Calu3 (cell line): ENCODE measurements at regions not wholly inside any gene's neighbourhood (a gene's known extent, or its start where the extent isn't known, plus 50 kb on each side); places are given as distances from the start of the nearest gene placed in this dataset.

Experiments used
- BruUV-seq: library from RNA; stranded (reverse); fragments of 400-500 nt; replicated peaks from 2 replicates; lab custom pipeline; 2021; lab: Mats Ljungman, UMichigan
- CTCF ChIA-PET: fragments of 300-600 bp; sonication (Branson Sonifier 250); formaldehyde crosslinking; loops from one replicate; lab custom pipeline; 2022; ENCODE audit warnings: antibody characterized with exemption; lab: Charles Lee
- DNase-seq: peaks from one replicate; pipeline ENCODE4 v3.0.0; 2022
- H3K27ac Mint-ChIP-seq: one replicate; pipeline ENCODE4 v1.8.0; 2022; ENCODE audit warnings: mixed read lengths; ENCODE audit not compliant: unreplicated experiment
- H3K27me3 Mint-ChIP-seq: one replicate; pipeline ENCODE4 v1.8.0; 2022; ENCODE audit warnings: mixed read lengths; ENCODE audit not compliant: unreplicated experiment
- H3K36me3 Mint-ChIP-seq: one replicate; pipeline ENCODE4 v1.8.0; 2022; ENCODE audit warnings: mild to moderate bottlenecking, moderate library complexity, mixed read lengths; ENCODE audit not compliant: insufficient read depth, unreplicated experiment
- H3K4me1 Mint-ChIP-seq: one replicate; pipeline ENCODE4 v1.8.0; 2022; ENCODE audit warnings: mild to moderate bottlenecking, low read depth, mixed read lengths; ENCODE audit not compliant: unreplicated experiment
- H3K4me3 Mint-ChIP-seq: one replicate; pipeline ENCODE4 v1.8.0; 2022; ENCODE audit warnings: mild to moderate bottlenecking, low read depth, moderate library complexity, mixed read lengths; ENCODE audit not compliant: unreplicated experiment
- H3K9me3 Mint-ChIP-seq: one replicate; pipeline ENCODE4 v1.8.0; 2022; ENCODE audit warnings: low read depth, mixed read lengths; ENCODE audit not compliant: unreplicated experiment
- intact Hi-C: fragments of 100-400 bp; cut with micrococcal nuclease; formaldehyde crosslinking; loops from one replicate; pipeline ENCODE4 v1.10.0; 2022; ENCODE audit not compliant: unreplicated experiment
- TF ChIP-seq, protein P1 (sequence below): fragments of 200-600 bp; IDR thresholded peaks from one replicate; pipeline ENCODE4 v1.8.0; 2022; ENCODE audit warnings: antibody characterized with exemption; ENCODE audit not compliant: unreplicated experiment

DNA sequence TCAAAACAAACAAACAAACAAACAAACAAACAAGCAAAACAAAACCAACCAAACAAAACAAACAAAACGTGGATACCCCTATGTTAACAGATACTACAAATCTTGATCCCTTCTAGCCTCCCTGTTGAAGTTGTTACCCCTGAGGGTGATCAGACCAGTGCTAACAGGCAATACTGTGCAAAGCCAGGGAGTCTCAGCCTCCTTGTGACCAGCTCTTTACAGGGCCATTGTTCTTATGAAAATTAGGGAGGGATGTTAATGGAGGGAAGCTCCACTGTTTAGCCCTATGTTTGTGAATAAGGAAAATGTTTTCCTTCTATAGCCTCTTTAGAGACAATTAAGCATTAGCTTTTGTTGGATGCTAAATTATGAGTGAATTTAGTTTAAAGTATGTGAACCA lies 1072.1 kb upstream of the WWC1 start:
- CTCF ChIA-PET = no interaction called here
- H3K27ac Mint-ChIP-seq = no peak overlapping the region
- TF ChIP-seq, protein P1, sequence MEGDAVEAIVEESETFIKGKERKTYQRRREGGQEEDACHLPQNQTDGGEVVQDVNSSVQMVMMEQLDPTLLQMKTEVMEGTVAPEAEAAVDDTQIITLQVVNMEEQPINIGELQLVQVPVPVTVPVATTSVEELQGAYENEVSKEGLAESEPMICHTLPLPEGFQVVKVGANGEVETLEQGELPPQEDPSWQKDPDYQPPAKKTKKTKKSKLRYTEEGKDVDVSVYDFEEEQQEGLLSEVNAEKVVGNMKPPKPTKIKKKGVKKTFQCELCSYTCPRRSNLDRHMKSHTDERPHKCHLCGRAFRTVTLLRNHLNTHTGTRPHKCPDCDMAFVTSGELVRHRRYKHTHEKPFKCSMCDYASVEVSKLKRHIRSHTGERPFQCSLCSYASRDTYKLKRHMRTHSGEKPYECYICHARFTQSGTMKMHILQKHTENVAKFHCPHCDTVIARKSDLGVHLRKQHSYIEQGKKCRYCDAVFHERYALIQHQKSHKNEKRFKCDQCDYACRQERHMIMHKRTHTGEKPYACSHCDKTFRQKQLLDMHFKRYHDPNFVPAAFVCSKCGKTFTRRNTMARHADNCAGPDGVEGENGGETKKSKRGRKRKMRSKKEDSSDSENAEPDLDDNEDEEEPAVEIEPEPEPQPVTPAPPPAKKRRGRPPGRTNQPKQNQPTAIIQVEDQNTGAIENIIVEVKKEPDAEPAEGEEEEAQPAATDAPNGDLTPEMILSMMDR = no peak
- H3K4me3 Mint-ChIP-seq = no peak overlapping the region
- intact Hi-C loops = no loop called here
- BruUV-seq = no TSS peak
- no peaks in the 10 kb centered on the region for H3K27me3 Mint-ChIP-seq
- DNase-seq = no peak
- H3K36me3 Mint-ChIP-seq = no peaks in the 10 kb centered on the region
- no peaks in the 10 kb centered on the region for H3K9me3 Mint-ChIP-seq
- H3K4me1 Mint-ChIP-seq = no peaks in the 10 kb centered on the region

DNA sequence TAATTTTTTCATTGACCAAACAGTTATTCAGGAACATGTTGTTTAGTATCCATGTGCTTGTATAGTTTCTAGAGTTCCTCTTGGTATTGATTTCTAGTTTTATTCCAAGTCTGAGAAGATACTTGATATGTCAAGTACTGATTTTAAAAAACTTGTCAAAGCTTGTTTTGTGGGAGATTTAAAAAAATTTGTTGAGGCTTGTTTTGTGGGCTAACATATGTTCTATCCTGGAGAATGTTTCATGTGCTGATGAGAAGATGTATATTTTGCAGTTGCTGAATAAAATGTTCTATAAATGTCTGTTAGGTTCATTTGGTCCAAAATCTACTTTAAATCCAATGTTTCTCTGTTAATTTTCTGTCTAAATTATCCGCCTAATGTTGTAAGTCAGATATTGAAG lies 1065.1 kb upstream of the WWC1 start:
- TF ChIP-seq, protein P1 = no peak
- Mint-ChIP-seq H3K36me3 (no peaks in the 10 kb centered on the region), H3K27ac (no peak overlapping the region), H3K27me3 (no peaks in the 10 kb centered on the region), H3K4me3 (no peak overlapping the region), H3K4me1 (no peaks in the 10 kb centered on the region), H3K9me3 (peaks cover 3% of the 10 kb centered on the region)
- DNase-seq = no peak
- intact Hi-C loops = no loop called here
- CTCF ChIA-PET = no interaction called here
- BruUV-seq = no TSS peak

DNA sequence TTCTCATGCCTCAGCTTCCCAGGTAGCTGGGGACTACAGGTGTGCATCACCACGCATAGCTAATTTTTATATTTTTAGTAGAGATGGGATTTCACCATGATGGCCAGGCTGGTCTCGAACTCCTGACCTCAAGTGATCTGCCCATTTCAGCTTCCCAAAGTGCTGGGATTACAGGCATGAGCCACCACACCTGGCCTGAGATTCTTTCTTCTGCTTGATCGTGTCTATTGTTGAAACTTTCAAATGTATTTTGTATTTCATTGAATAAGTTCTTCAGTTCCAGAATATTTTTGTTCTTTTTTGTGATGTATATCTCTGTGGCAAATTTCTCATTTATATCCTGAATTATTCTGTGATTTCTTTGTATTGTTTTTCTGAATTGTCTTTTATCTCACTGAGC lies 1063.3 kb upstream of the WWC1 start:
- TF ChIP-seq, protein P1 = no peak
- Mint-ChIP-seq H3K36me3 (no peaks in the 10 kb centered on the region), H3K9me3 (peaks cover 3% of the 10 kb centered on the region), H3K4me3 (no peak overlapping the region), H3K27ac (no peak overlapping the region), H3K4me1 (no peaks in the 10 kb centered on the region), H3K27me3 (no peaks in the 10 kb centered on the region)
- CTCF ChIA-PET = no interaction called here
- no TSS peak for BruUV-seq
- DNase-seq = no peak
- intact Hi-C loops = no loop called here

DNA sequence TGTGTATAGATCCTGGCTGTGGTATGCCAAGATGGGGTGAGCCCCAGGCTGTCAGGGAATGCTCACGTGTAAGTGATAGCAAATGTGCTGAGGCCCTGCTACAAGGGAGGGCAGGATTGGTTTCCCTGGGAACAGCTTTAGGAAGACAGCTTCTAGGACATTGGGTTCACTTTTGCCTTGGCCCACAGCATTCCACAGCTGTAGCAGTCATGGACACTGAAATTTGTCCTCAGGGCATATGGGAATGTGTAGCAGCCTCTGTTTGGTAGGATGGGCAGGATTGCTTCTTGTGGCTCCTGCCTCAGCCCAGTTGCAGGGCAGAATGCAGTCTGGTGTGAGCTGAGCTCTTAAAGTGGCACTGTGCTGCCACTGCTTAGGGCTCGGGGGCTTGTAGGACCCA lies 1061.7 kb upstream of the WWC1 start:
- intact Hi-C loops = no loop called here
- TF ChIP-seq, protein P1 = no peak
- H3K4me1 Mint-ChIP-seq = no peaks in the 10 kb centered on the region
- H3K27ac Mint-ChIP-seq = no peak overlapping the region
- CTCF ChIA-PET = no interaction called here
- no peaks in the 10 kb centered on the region for H3K36me3 Mint-ChIP-seq
- H3K27me3 Mint-ChIP-seq = no peaks in the 10 kb centered on the region
- H3K9me3 Mint-ChIP-seq = peaks cover 3% of the 10 kb centered on the region
- no peak for DNase-seq
- no peak overlapping the region for H3K4me3 Mint-ChIP-seq
- no TSS peak for BruUV-seq
